A549 (cell line): ENCODE measurements at regions not wholly inside any gene's neighbourhood (a gene's known extent, or its start where the extent isn't known, plus 50 kb on each side); places are given as distances from the start of the nearest gene placed in this dataset.

Source experiments
- CHD2 ChIP-seq: fragments of 150-350 bp; IDR thresholded peaks from 2 replicates; pipeline ENCODE4 v1.6.1; 2014; ENCODE audit warnings: low read length; ENCODE audit not compliant: partially characterized antibody
- CTCF ChIP-seq: fragments of >200 bp; sonication (Bioruptor Twin); formaldehyde crosslinking; IDR thresholded peaks from 3 replicates; pipeline ENCODE4 v1.5.1; 2016
- MAX ChIP-seq: IDR thresholded peaks from 2 replicates; pipeline ENCODE4 v1.6.1; 2012
- PHF8 ChIP-seq: fragments of 200-600 bp; sonication (generic); IDR thresholded peaks from 2 replicates; pipeline ENCODE4 v1.6.1; 2016; ENCODE audit warnings: low read depth, mild to moderate bottlenecking, antibody characterized with exemption, moderate library complexity, borderline replicate concordance
- SMC3 ChIP-seq: fragments of >200 bp; sonication (Bioruptor Twin); formaldehyde crosslinking; IDR thresholded peaks from 3 replicates; pipeline ENCODE4 v1.6.1; 2018; ENCODE audit warnings: inconsistent platforms
- ZSCAN20 ChIP-seq: fragments of 250-450 bp; sonication (Bioruptor Pico); IDR thresholded peaks from 2 replicates; pipeline ENCODE4 v1.8.0; 2022; ENCODE audit warnings: mild to moderate bottlenecking, moderate library complexity

- TF ChIP-seq MAX = no peak
- no peak for TF ChIP-seq ZSCAN20 (CRISPR knock-in tag)
- TF ChIP-seq SMC3 = no peak
- TF ChIP-seq CHD2 = no peak
- TF ChIP-seq CTCF = no peak
- TF ChIP-seq PHF8 = no peak
Observed at GRCh38 chr5:173826086-173826427, 62.1 kb upstream of the CPEB4 start.
